ENCODE measurements at regions not wholly inside any gene's neighbourhood (a gene's known extent, or its start where the extent isn't known, plus 50 kb on each side); places are given as distances from the start of the nearest gene placed in this dataset.
"Not testable (repeated sequence)": the region's sequence is repeated elsewhere in the genome, so short reads cannot be mapped to it uniquely, and the experiment has no call there.

- not testable (repeated sequence) for H3K27ac ChIP-seq (replicated peaks); DNase-seq (ENCODE audit: low read depth in 1 of 2, low spot score in 1 of 2); H3K4me3 ChIP-seq (replicated peaks; ENCODE audit: insufficient read depth, low read length); H3K27me3 ChIP-seq (ENCODE audit: insufficient read depth, poor library complexity, severe bottlenecking)
Measured at GRCh38 chr15:22180611-22181010, 100.3 kb downstream of the OR4M2 start.

- H3K4me3 ChIP-seq (replicated peaks; ENCODE audit: insufficient read depth, low read length); DNase-seq (ENCODE audit: low read depth in 1 of 2, low spot score in 1 of 2); H3K27ac ChIP-seq (replicated peaks); H3K27me3 ChIP-seq (ENCODE audit: insufficient read depth, poor library complexity, severe bottlenecking): not testable (repeated sequence)
Measured at GRCh38 chr15:22184678-22185077, 104.4 kb downstream of the OR4M2 start.

- not testable (repeated sequence) for H3K27me3 ChIP-seq (ENCODE audit: insufficient read depth, poor library complexity, severe bottlenecking); H3K27ac ChIP-seq (replicated peaks)
Measured at GRCh38 chr15:22186846-22187532, 106.7 kb downstream of the OR4M2 start.

GRCh38 chr15:22191818-22192217 is 111.5 kb downstream of the OR4M2 start:
- H3K4me3 ChIP-seq (replicated peaks; ENCODE audit: insufficient read depth, low read length), result not testable (repeated sequence)

More at GRCh38 chr15:22186846-22187532, 106.7 kb downstream of the OR4M2 start:
- H3K4me3 ChIP-seq (replicated peaks; ENCODE audit: insufficient read depth, low read length); DNase-seq (ENCODE audit: low read depth in 1 of 2, low spot score in 1 of 2): not testable (repeated sequence)

GRCh38 chr15:22194739-22195617 is 114.7 kb downstream of the OR4M2 start:
- H3K27me3 ChIP-seq (ENCODE audit: insufficient read depth, poor library complexity, severe bottlenecking); H3K27ac ChIP-seq (replicated peaks); DNase-seq (ENCODE audit: low read depth in 1 of 2, low spot score in 1 of 2); H3K4me3 ChIP-seq (replicated peaks; ENCODE audit: insufficient read depth, low read length): not testable (repeated sequence)

More at GRCh38 chr15:22191818-22192217, 111.5 kb downstream of the OR4M2 start:
- H3K27me3 ChIP-seq (ENCODE audit: insufficient read depth, poor library complexity, severe bottlenecking); DNase-seq (ENCODE audit: low read depth in 1 of 2, low spot score in 1 of 2); H3K27ac ChIP-seq (replicated peaks): not testable (repeated sequence)

- H3K27me3 ChIP-seq (ENCODE audit: insufficient read depth, poor library complexity, severe bottlenecking); H3K4me3 ChIP-seq (replicated peaks; ENCODE audit: insufficient read depth, low read length); DNase-seq (ENCODE audit: low read depth in 1 of 2, low spot score in 1 of 2); H3K27ac ChIP-seq (replicated peaks): not testable (repeated sequence)
Measured at GRCh38 chr15:22196423-22196822, 116.1 kb downstream of the OR4M2 start.

- not testable (repeated sequence) for H3K27me3 ChIP-seq (ENCODE audit: insufficient read depth, poor library complexity, severe bottlenecking); H3K4me3 ChIP-seq (replicated peaks; ENCODE audit: insufficient read depth, low read length); DNase-seq (ENCODE audit: low read depth in 1 of 2, low spot score in 1 of 2); H3K27ac ChIP-seq (replicated peaks)
Measured at GRCh38 chr15:22200417-22200816, 120.1 kb downstream of the OR4M2 start.

GRCh38 chr15:22201993-22202659 is 121.8 kb downstream of the OR4M2 start:
- not testable (repeated sequence) for H3K4me3 ChIP-seq (replicated peaks; ENCODE audit: insufficient read depth, low read length)

GRCh38 chr15:22203208-22203607 is 122.9 kb downstream of the OR4M2 start:
- H3K4me3 ChIP-seq (replicated peaks; ENCODE audit: insufficient read depth, low read length); H3K27me3 ChIP-seq (ENCODE audit: insufficient read depth, poor library complexity, severe bottlenecking); H3K27ac ChIP-seq (replicated peaks); DNase-seq (ENCODE audit: low read depth in 1 of 2, low spot score in 1 of 2): not testable (repeated sequence)

More at GRCh38 chr15:22201993-22202659, 121.8 kb downstream of the OR4M2 start:
- not testable (repeated sequence) for H3K27me3 ChIP-seq (ENCODE audit: insufficient read depth, poor library complexity, severe bottlenecking); DNase-seq (ENCODE audit: low read depth in 1 of 2, low spot score in 1 of 2); H3K27ac ChIP-seq (replicated peaks)

GRCh38 chr15:22209086-22209485 is 128.8 kb downstream of the OR4M2 start:
- H3K27ac ChIP-seq (replicated peaks), result not testable (repeated sequence)

GRCh38 chr15:22222596-22222995 is 142.3 kb downstream of the OR4M2 start:
- not testable (repeated sequence) for H3K27me3 ChIP-seq (ENCODE audit: insufficient read depth, poor library complexity, severe bottlenecking); H3K4me3 ChIP-seq (replicated peaks; ENCODE audit: insufficient read depth, low read length); H3K27ac ChIP-seq (replicated peaks); DNase-seq (ENCODE audit: low read depth in 1 of 2, low spot score in 1 of 2)

More at GRCh38 chr15:22209086-22209485, 128.8 kb downstream of the OR4M2 start:
- H3K27me3 ChIP-seq (ENCODE audit: insufficient read depth, poor library complexity, severe bottlenecking); DNase-seq (ENCODE audit: low read depth in 1 of 2, low spot score in 1 of 2); H3K4me3 ChIP-seq (replicated peaks; ENCODE audit: insufficient read depth, low read length): not testable (repeated sequence)
